ENCODE measurements at regions not wholly inside any gene's neighbourhood (a gene's known extent, or its start where the extent isn't known, plus 50 kb on each side); places are given as distances from the start of the nearest gene placed in this dataset.

GRCh38 chr10:8238986-8239385, 184.5 kb downstream of the GATA3 start:
- intact Hi-C loops (cut with micrococcal nuclease) = no loop called here
- no peak for ATAC-seq (ENCODE audit: low read depth)
- POLR2A ChIA-PET (ENCODE audit: unreplicated experiment) = no interaction called here

More at GRCh38 chr10:8238986-8239385, 184.5 kb downstream of the GATA3 start:
- Histone ChIP-seq H4K91ac (ENCODE audit: insufficient read depth, low read depth, low read length) (no peak overlapping the region), H3K4ac (ENCODE audit: low read depth, low read length) (no peak overlapping the region), H2BK15ac (ENCODE audit: low read depth, low read length) (no peak overlapping the region), H3K9ac (ENCODE audit: low read depth, low read length) (no peak overlapping the region), H4K5ac (ENCODE audit: low read depth, low read length) (no peak overlapping the region), H3K4me1 (ENCODE audit: control insufficient read depth, insufficient read depth, low read length) (no peaks in the 10 kb centered on the region), H3K27ac (ENCODE audit: insufficient read depth, low read length) (no peak overlapping the region), H3K79me1 (ENCODE audit: low read depth in 1 of 2, low read length in 2 of 2) (no peaks in the 10 kb centered on the region), H3K18ac (ENCODE audit: low read depth, low read length) (no peak overlapping the region), H3K56ac (ENCODE audit: extremely low read depth, insufficient read depth, low read length) (no peak overlapping the region), H2BK5ac (ENCODE audit: low read depth, low read length, poor library complexity, severe bottlenecking) (no peak overlapping the region), H3K9me3 (ENCODE audit: control insufficient read depth, insufficient read depth, low read length) (peaks cover 20% of the 10 kb centered on the region), H3K9me1 (ENCODE audit: insufficient read depth, low read length) (no peaks in the 10 kb centered on the region), H2AK9ac (replicated peaks; ENCODE audit: low read depth, low read length, poor library complexity) (no peak overlapping the region), H2AK5ac (ENCODE audit: low read depth, low read length) (no peak overlapping the region), H2BK20ac (ENCODE audit: low read depth, low read length) (no peak overlapping the region), H3K4me2 (ENCODE audit: low read depth, low read length) (no peak overlapping the region), H3K27me3 (ENCODE audit: control insufficient read depth, insufficient read depth, low read length) (no peaks in the 10 kb centered on the region), H2BK120ac (ENCODE audit: low read depth, low read length) (no peak overlapping the region), H4K20me1 (ENCODE audit: insufficient read depth, low read length) (no peaks in the 10 kb centered on the region), H2AFZ (replicated peaks; ENCODE audit: low read length, poor library complexity) (no peak overlapping the region), H4K8ac (ENCODE audit: low read depth in 2 of 2, low read length in 2 of 2) (no peak overlapping the region), H3K14ac (replicated peaks; ENCODE audit: low read depth, low read length) (no peak overlapping the region), H3K36me3 (ENCODE audit: control insufficient read depth, insufficient read depth, low read length) (no peaks in the 10 kb centered on the region), H3K23ac (ENCODE audit: low read depth, low read length) (no peak overlapping the region), H3K4me3 (ENCODE audit: insufficient read depth, low read depth, low read length) (no peak overlapping the region)
- dilution Hi-C loops (cut with HindIII; ENCODE audit: low sequenced_read_pairs, unreplicated experiment) (no loop called here), in situ Hi-C loops (cut with MboI; ENCODE audit: low sequenced_read_pairs) (no loop called here)
- DNase-seq = no peak
- TF ChIP-seq, protein P1, sequence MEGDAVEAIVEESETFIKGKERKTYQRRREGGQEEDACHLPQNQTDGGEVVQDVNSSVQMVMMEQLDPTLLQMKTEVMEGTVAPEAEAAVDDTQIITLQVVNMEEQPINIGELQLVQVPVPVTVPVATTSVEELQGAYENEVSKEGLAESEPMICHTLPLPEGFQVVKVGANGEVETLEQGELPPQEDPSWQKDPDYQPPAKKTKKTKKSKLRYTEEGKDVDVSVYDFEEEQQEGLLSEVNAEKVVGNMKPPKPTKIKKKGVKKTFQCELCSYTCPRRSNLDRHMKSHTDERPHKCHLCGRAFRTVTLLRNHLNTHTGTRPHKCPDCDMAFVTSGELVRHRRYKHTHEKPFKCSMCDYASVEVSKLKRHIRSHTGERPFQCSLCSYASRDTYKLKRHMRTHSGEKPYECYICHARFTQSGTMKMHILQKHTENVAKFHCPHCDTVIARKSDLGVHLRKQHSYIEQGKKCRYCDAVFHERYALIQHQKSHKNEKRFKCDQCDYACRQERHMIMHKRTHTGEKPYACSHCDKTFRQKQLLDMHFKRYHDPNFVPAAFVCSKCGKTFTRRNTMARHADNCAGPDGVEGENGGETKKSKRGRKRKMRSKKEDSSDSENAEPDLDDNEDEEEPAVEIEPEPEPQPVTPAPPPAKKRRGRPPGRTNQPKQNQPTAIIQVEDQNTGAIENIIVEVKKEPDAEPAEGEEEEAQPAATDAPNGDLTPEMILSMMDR (conservative IDR thresholded peaks at IDR 0.05; ENCODE audit: low read depth, low read length) = no peak
- TF ChIP-seq SMC3 (IDR thresholded peaks at IDR 0.05; ENCODE audit: low read depth, low read length) (no peak), POLR2A (IDR thresholded peaks at IDR 0.05; ENCODE audit: low read depth, low read length) (no peak), RAD21 (IDR thresholded peaks at IDR 0.05; ENCODE audit: low read length) (no peak), CHD1 (IDR thresholded peaks at IDR 0.05; ENCODE audit: low read depth, low read length) (no peak), FOS (IDR thresholded peaks at IDR 0.05; ENCODE audit: low read depth, low read length) (no peak), RFX5 (IDR thresholded peaks at IDR 0.05; ENCODE audit: low read depth, low read length) (no peak), RCOR1 (IDR thresholded peaks at IDR 0.05; ENCODE audit: insufficient replicate concordance, low read length) (no peak), MAFK (IDR thresholded peaks at IDR 0.05; ENCODE audit: low read depth, low read length) (no peak), CEBPB (IDR thresholded peaks at IDR 0.05; ENCODE audit: low read depth, low read length) (no peak)
- TF ChIP-seq, protein P2, sequence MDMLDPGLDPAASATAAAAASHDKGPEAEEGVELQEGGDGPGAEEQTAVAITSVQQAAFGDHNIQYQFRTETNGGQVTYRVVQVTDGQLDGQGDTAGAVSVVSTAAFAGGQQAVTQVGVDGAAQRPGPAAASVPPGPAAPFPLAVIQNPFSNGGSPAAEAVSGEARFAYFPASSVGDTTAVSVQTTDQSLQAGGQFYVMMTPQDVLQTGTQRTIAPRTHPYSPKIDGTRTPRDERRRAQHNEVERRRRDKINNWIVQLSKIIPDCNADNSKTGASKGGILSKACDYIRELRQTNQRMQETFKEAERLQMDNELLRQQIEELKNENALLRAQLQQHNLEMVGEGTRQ (IDR thresholded peaks at IDR 0.05; ENCODE audit: low read depth, low read length) = no peak
- BruUV-seq (replicated peaks) = no TSS peak
- CTCF ChIA-PET = no interaction called here
- 27% methylated on average over 2 of the region's 7 CpGs; no CpG with 5 or more reads in 1 of the 2 experiments for WGBS, 2 experiments (ENCODE audit: extremely low coverage in 2 of 2, insufficient read length in 1 of 2)

All from IMR-90 (cell line).